B cell (primary cell): ENCODE measurements at regions not wholly inside any gene's neighbourhood (a gene's known extent, or its start where the extent isn't known, plus 50 kb on each side); places are given as distances from the start of the nearest gene placed in this dataset.

ENCODE experiments used
- ATAC-seq: fragments of 200-7000 bp; cut with Tn5 transposase; one replicate; pipeline ENCODE4 v1.10.0; 2021; ENCODE audit warnings: low read depth, mild to moderate bottlenecking, moderate number of reproducible peaks, moderate library complexity
- CTCF ChIA-PET: fragments of 350-600 bp; sonication (Branson Sonifier 250); formaldehyde crosslinking; loops from one replicate; lab custom pipeline; 2021; ENCODE audit warnings: antibody characterized with exemption, inconsistent platforms; lab: Charles Lee
- POLR2A ChIA-PET: fragments of 350-600 bp; sonication (Branson Sonifier 250); formaldehyde crosslinking; loops from one replicate; lab custom pipeline; 2021; ENCODE audit warnings: antibody characterized with exemption; lab: Charles Lee
- DNase-seq: peaks from one replicate; pipeline ENCODE4 v3.0.0; 2013
- H2AFZ ChIP-seq: 2 replicates; pipeline ENCODE4 v1.6.1; 2012; ENCODE audit warnings: mild to moderate bottlenecking, low read depth, low read length; ENCODE audit not compliant: insufficient read depth, poor library complexity, severe bottlenecking
- H3K27ac ChIP-seq, 2 donors: 1 replicate in 1 of 2; 2 replicates in 1 of 2; pipeline ENCODE4 v1.5.1; 2012 to 2013; ENCODE audit warnings: low read length in 2 of 2, mild to moderate bottlenecking in 2 of 2, moderate library complexity in 1 of 2
- H3K27me3 ChIP-seq, 4 experiments: fragments of 200-600 bp in 1 of 4; sonication (generic) in 1 of 4; replicated peaks in 1 of 4; 1 replicate in 2 of 4; 2 replicates in 2 of 4; pipeline versions ENCODE4 v1.6.1 to v1.7.0; 2013 to 2016; ENCODE audit warnings: low read length in 3 of 4, mild to moderate bottlenecking in 2 of 4, mixed read lengths in 1 of 4, moderate library complexity in 1 of 4; ENCODE audit not compliant: insufficient read depth in 4 of 4, control insufficient read depth in 3 of 4; ENCODE audit errors: control extremely low read depth in 1 of 4
- H3K36me3 ChIP-seq, 2 experiments: replicated peaks in 1 of 2; 1 replicate in 1 of 2; 2 replicates in 1 of 2; pipeline versions ENCODE4 v1.6.1 to v1.7.1; 2013; ENCODE audit warnings: low read length in 1 of 2; ENCODE audit not compliant: insufficient read depth in 2 of 2, control insufficient read depth in 1 of 2; ENCODE audit errors: control extremely low read depth in 1 of 2, extremely low read depth in 1 of 2
- H3K4me1 ChIP-seq, 2 donors: fragments of 200-600 bp in 1 of 2; sonication (generic) in 1 of 2; 1 replicate in 1 of 2; 2 replicates in 1 of 2; pipeline versions ENCODE4 v1.5.1 to v1.6.1; 2013 to 2017; ENCODE audit warnings: low read length in 2 of 2; ENCODE audit not compliant: control insufficient read depth in 2 of 2, insufficient read depth in 2 of 2
- H3K4me2 ChIP-seq: replicated peaks from 2 replicates; pipeline ENCODE3; 2012; ENCODE audit warnings: mild to moderate bottlenecking, low read depth, low read length; ENCODE audit not compliant: poor library complexity, severe bottlenecking
- H3K4me3 ChIP-seq, 5 experiments: fragments of 200-600 bp in 1 of 5; sonication (generic) in 1 of 5; 1 replicate in 3 of 5; 2 replicates in 2 of 5; pipeline versions ENCODE4 v1.5.1 to v1.7.0; 2011 to 2016; ENCODE audit warnings: low read length in 4 of 5, mild to moderate bottlenecking in 4 of 5, low read depth in 2 of 5, control low read depth in 1 of 5, moderate library complexity in 1 of 5; ENCODE audit not compliant: insufficient read depth in 1 of 5; ENCODE audit errors: control extremely low read depth in 1 of 5, extremely low read depth in 1 of 5
- H3K79me2 ChIP-seq: fragments of 200-600 bp; sonication (generic); one replicate; pipeline ENCODE4 v1.6.0; 2016; ENCODE audit warnings: low read length; ENCODE audit not compliant: control insufficient read depth, insufficient read depth
- H3K9ac ChIP-seq: fragments of 200-600 bp; sonication (generic); 2 replicates; pipeline ENCODE4 v1.6.1; 2017; ENCODE audit warnings: mild to moderate bottlenecking, low read length, moderate library complexity
- H3K9me3 ChIP-seq, 3 donors: one replicate each; pipeline versions ENCODE4 v1.6.1 to v1.7.1; 2013; ENCODE audit warnings: low read length in 2 of 3; ENCODE audit not compliant: control insufficient read depth in 2 of 3, insufficient read depth in 1 of 3; ENCODE audit errors: control extremely low read depth in 1 of 3
- H4K20me1 ChIP-seq: 2 replicates; pipeline ENCODE4 v1.6.0; 2012; ENCODE audit warnings: mild to moderate bottlenecking, low read length; ENCODE audit not compliant: insufficient read depth, control insufficient read depth, poor library complexity, severe bottlenecking
- H3K27ac Mint-ChIP-seq: one replicate; pipeline ENCODE4 v1.8.0; 2021; ENCODE audit warnings: mixed read lengths
- H3K27me3 Mint-ChIP-seq: one replicate; pipeline ENCODE4 v1.8.0; 2021; ENCODE audit warnings: mixed read lengths
- H3K4me1 Mint-ChIP-seq: one replicate; pipeline ENCODE4 v1.8.0; 2021; ENCODE audit warnings: mixed read lengths
- H3K4me3 Mint-ChIP-seq: one replicate; pipeline ENCODE4 v1.8.0; 2021; ENCODE audit warnings: mixed read lengths
- H3K9me3 Mint-ChIP-seq: one replicate; pipeline ENCODE4 v1.8.0; 2022; ENCODE audit warnings: mixed read lengths; ENCODE audit not compliant: insufficient read depth
- EZH2 ChIP-seq: IDR thresholded peaks from 2 replicates; pipeline ENCODE4 v1.6.1; 2012; ENCODE audit warnings: borderline replicate concordance, low read depth, mild to moderate bottlenecking, moderate library complexity, low read length; ENCODE audit not compliant: insufficient read depth, poor library complexity, severe bottlenecking
- WGBS: methylation state at CpG from one replicate; pipeline ENCODE4 v1.1.5; 2013; ENCODE audit warnings: missing lambda C conversion rate; ENCODE audit not compliant: insufficient coverage; 5-methylcytosine and 5-hydroxymethylcytosine counted together
- intact Hi-C: fragments of 100-400 bp; cut with micrococcal nuclease; formaldehyde crosslinking; loops from one replicate; pipeline ENCODE4 v1.10.0; 2022
- TF ChIP-seq, protein P1 (sequence below): fragments of 200-600 bp; IDR thresholded peaks from one replicate; pipeline ENCODE4 v1.8.0; 2022; ENCODE audit warnings: antibody characterized with exemption, mild to moderate bottlenecking

DNA sequence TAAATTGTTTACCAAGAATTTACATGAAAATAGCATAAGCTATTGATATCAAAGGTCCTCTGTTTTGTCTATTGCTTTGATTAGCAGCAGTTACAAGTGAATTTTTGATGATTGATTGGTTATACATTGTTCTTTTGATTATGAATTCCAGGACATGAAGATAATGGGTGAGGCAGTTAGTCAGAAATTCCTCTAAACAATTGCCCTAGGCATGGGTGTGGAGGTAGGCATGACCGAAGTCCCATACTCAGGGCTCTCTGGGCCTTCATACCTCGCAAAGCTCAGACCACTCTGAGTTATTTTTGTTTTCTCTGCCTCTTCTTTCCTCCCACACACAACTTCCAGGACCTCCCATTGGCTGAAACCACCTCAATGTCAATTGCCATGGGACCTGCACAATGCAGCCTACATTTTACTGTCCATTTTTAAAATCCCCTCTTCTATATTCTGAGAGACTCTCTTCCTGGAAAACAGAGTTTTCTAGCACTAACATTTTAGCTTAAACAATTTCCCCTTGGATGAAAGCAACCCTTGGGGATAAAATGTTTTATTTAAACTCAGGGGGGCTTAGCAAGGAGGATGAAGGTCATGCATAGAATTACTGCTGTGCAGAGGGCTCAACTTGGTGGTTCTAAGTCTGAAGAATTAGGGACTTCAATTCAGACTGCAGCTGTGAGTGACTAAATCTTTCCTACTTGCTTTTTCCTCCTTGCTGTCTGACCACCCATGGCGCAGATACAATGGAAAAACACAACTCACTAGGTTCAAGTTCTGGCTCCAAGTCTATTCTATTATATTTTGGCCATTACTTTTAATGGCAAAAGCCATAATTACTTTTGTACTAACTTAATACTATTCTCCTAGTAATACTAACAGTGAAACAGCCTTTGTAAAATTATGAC lies 594.8 kb downstream of the NTRK3 start:
- no peak overlapping the region for H3K4me2 ChIP-seq
- H3K4me3 ChIP-seq, result no peak overlapping the region
- peaks cover 0 to 8% (median 0%) of the 10 kb centered on the region in 3 donors for H3K9me3 ChIP-seq
- TF ChIP-seq, protein P1, sequence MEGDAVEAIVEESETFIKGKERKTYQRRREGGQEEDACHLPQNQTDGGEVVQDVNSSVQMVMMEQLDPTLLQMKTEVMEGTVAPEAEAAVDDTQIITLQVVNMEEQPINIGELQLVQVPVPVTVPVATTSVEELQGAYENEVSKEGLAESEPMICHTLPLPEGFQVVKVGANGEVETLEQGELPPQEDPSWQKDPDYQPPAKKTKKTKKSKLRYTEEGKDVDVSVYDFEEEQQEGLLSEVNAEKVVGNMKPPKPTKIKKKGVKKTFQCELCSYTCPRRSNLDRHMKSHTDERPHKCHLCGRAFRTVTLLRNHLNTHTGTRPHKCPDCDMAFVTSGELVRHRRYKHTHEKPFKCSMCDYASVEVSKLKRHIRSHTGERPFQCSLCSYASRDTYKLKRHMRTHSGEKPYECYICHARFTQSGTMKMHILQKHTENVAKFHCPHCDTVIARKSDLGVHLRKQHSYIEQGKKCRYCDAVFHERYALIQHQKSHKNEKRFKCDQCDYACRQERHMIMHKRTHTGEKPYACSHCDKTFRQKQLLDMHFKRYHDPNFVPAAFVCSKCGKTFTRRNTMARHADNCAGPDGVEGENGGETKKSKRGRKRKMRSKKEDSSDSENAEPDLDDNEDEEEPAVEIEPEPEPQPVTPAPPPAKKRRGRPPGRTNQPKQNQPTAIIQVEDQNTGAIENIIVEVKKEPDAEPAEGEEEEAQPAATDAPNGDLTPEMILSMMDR, result no peak
- no peak for TF ChIP-seq EZH2
- H3K27ac Mint-ChIP-seq, result no peak overlapping the region
- no peaks in the 10 kb centered on the region for H4K20me1 ChIP-seq
- intact Hi-C loops, result no loop called here
- WGBS, result no CpG with 5 or more reads among the region's 3 CpGs
- no peaks in the 10 kb centered on the region for H3K4me1 Mint-ChIP-seq
- ATAC-seq (no peak), DNase-seq (no peak)
- no peak overlapping the region for H2AFZ ChIP-seq
- no peaks in the 10 kb centered on the region for H3K4me1 ChIP-seq
- H3K27me3 ChIP-seq, result no peaks in the 10 kb centered on the region
- H3K27me3 Mint-ChIP-seq, result no peaks in the 10 kb centered on the region
- peaks cover 2% of the 10 kb centered on the region for H3K9me3 Mint-ChIP-seq
- H3K36me3 ChIP-seq, result no peaks in the 10 kb centered on the region
- H3K9ac ChIP-seq, result no peak overlapping the region
- CTCF ChIA-PET, result no interaction called here
- H3K4me3 Mint-ChIP-seq, result no peak overlapping the region
- POLR2A ChIA-PET, result no interaction called here
- no peaks in the 10 kb centered on the region for H3K79me2 ChIP-seq
- no peak overlapping the region for H3K27ac ChIP-seq

DNA sequence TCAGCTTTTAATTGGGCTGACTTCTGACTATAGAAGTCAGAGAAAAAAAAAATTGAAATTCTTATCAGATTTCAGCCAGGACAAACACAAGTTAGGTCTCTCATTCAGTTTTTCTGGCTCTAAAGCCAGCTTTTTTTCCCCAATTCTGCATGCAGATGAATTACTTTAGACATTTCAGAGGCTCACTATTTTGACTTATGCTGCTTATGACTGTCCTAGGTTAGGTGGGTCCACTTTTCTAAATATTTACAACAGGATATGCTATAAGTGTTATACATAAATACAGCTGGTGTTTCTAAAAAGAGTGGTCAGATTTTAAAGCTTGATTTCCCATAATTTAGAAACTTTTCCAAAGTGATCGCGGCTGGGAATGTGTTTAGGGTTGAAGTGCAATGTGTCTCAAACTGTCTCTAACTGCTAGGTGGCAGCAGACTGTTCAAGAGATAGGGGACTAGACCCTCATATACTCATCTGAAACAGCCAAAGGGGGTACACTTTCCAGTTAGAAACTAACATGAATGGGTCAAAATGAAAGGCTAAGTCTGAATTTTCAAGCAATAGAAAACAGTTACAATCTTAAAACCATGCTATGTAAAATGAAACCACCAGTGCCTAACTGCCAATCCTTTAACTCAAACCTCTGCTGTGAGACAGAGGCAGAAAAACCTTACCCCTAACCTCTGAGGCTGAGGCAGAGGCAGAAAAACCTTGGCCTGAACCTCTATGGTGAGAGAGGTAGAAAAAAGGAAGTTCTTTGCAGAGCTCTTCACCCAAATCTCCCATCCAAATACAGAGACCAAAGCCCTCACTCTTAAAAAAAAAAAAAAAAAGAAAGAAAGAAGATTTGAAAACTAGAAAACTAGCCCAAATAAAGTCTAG lies 596.0 kb downstream of the NTRK3 start:
- no peak for TF ChIP-seq EZH2
- TF ChIP-seq, protein P1, result no peak
- ChIA-PET POLR2A (no interaction called here), CTCF (no interaction called here)
- Histone ChIP-seq H3K4me1 (no peaks in the 10 kb centered on the region), H3K9me3 (peaks cover 0 to 8% (median 0%) of the 10 kb centered on the region in 3 donors), H3K27me3 (no peaks in the 10 kb centered on the region), H3K4me2 (no peak overlapping the region), H3K4me3 (no peak overlapping the region), H3K79me2 (no peaks in the 10 kb centered on the region), H4K20me1 (no peaks in the 10 kb centered on the region), H3K27ac (no peak overlapping the region), H2AFZ (no peak overlapping the region), H3K36me3 (no peaks in the 10 kb centered on the region), H3K9ac (no peak overlapping the region)
- ATAC-seq (no peak), DNase-seq (no peak)
- intact Hi-C loops, result no loop called here
- Mint-ChIP-seq H3K27ac (no peak overlapping the region), H3K9me3 (peaks cover 2% of the 10 kb centered on the region), H3K27me3 (no peaks in the 10 kb centered on the region), H3K4me1 (no peaks in the 10 kb centered on the region), H3K4me3 (no peak overlapping the region)
- no CpG with 5 or more reads among the region's 2 CpGs for WGBS
